T-cell (primary cell): ENCODE measurements at regions not wholly inside any gene's neighbourhood (a gene's known extent, or its start where the extent isn't known, plus 50 kb on each side); places are given as distances from the start of the nearest gene placed in this dataset.

ENCODE experiments used
- ATAC-seq, 4 experiments: fragments of 200-7000 bp in 3 of 4; fragments of 150-1000 bp in 1 of 4; cut with Tn5 transposase; replicated peaks in 1 of 4; 1 replicate in 3 of 4; 2 replicates in 1 of 4; pipeline ENCODE4 v1.10.0; 2021; ENCODE audit warnings: moderate library complexity in 3 of 4, mild to moderate bottlenecking in 2 of 4, moderate number of reproducible peaks in 1 of 4
- CTCF ChIA-PET, 2 donors: fragments of 300-600 bp; sonication (Branson Sonifier 250); formaldehyde crosslinking; loops; one replicate each; lab custom pipeline; 2022; ENCODE audit warnings: antibody characterized with exemption in 2 of 2; lab: Charles Lee
- POLR2A ChIA-PET, 2 donors: fragments of 300-600 bp; sonication (Branson Sonifier 250); formaldehyde crosslinking; loops; one replicate each; lab custom pipeline; 2022; ENCODE audit warnings: antibody characterized with exemption in 2 of 2; lab: Charles Lee
- DNase-seq, 35 experiments: peaks; one replicate each; pipeline versions ENCODE4 v3.0.0 to v3.0.0-alpha.2; 2013 to 2023
- H3K27ac ChIP-seq: one replicate; pipeline ENCODE4 v1.5.1; 2013; ENCODE audit warnings: low read length
- H3K27me3 ChIP-seq, 2 experiments: replicated peaks in 1 of 2; 1 replicate in 1 of 2; 2 replicates in 1 of 2; pipeline versions ENCODE4 v1.6.1 to v1.7.0; 2013; ENCODE audit warnings: low read length in 1 of 2, mixed read lengths in 1 of 2; ENCODE audit not compliant: control insufficient read depth in 2 of 2, insufficient read depth in 2 of 2; ENCODE audit errors: extremely low read depth in 1 of 2
- H3K36me3 ChIP-seq, 2 donors: 1 replicate in 1 of 2; 2 replicates in 1 of 2; pipeline versions ENCODE4 v1.6.1 to v1.7.0; 2013; ENCODE audit warnings: low read length in 1 of 2; ENCODE audit not compliant: control insufficient read depth in 2 of 2, insufficient read depth in 1 of 2; ENCODE audit errors: extremely low read depth in 1 of 2
- H3K4me1 ChIP-seq, 2 experiments: 1 replicate in 1 of 2; 2 replicates in 1 of 2; pipeline versions ENCODE4 v1.6.1 to v1.7.0; 2013; ENCODE audit warnings: low read length in 2 of 2, mixed read lengths in 1 of 2; ENCODE audit not compliant: insufficient read depth in 2 of 2, control insufficient read depth in 1 of 2; ENCODE audit errors: extremely low read depth in 1 of 2
- H3K4me3 ChIP-seq, 2 donors: 1 replicate in 1 of 2; 2 replicates in 1 of 2; pipeline versions ENCODE4 v1.5.1 to v1.7.0; 2013; ENCODE audit warnings: mild to moderate bottlenecking in 2 of 2, low read length in 1 of 2, moderate library complexity in 1 of 2; ENCODE audit not compliant: control insufficient read depth in 1 of 2; ENCODE audit errors: extremely low read depth in 1 of 2
- H3K9me3 ChIP-seq: 2 replicates; pipeline ENCODE4 v1.7.0; 2013
- H3K27ac Mint-ChIP-seq, 2 donors: one replicate each; pipeline ENCODE4 v1.8.0; 2020 to 2021; ENCODE audit warnings: mild to moderate bottlenecking in 2 of 2, mixed read lengths in 2 of 2
- H3K27me3 Mint-ChIP-seq, 2 donors: one replicate each; pipeline ENCODE4 v1.8.0; 2021 to 2022; ENCODE audit warnings: mixed read lengths in 2 of 2
- H3K36me3 Mint-ChIP-seq: one replicate; pipeline ENCODE4 v1.8.0; 2021; ENCODE audit warnings: mixed read lengths
- H3K4me1 Mint-ChIP-seq, 3 donors: one replicate each; pipeline ENCODE4 v1.8.0; 2020 to 2022; ENCODE audit warnings: mixed read lengths in 3 of 3, mild to moderate bottlenecking in 1 of 3
- H3K4me3 Mint-ChIP-seq, 3 donors: one replicate each; pipeline ENCODE4 v1.8.0; 2020 to 2022; ENCODE audit warnings: mild to moderate bottlenecking in 3 of 3, mixed read lengths in 3 of 3, moderate library complexity in 3 of 3
- H3K9me3 Mint-ChIP-seq, 3 donors: one replicate each; pipeline ENCODE4 v1.8.0; 2020 to 2022; ENCODE audit warnings: mixed read lengths in 3 of 3
- WGBS: methylation state at CpG from one replicate; pipeline ENCODE4 v1.1.5; 2013; ENCODE audit warnings: missing lambda C conversion rate; ENCODE audit not compliant: insufficient coverage; 5-methylcytosine and 5-hydroxymethylcytosine counted together

- Mint-ChIP-seq H3K27me3 (no peaks in the 10 kb centered on the region), H3K9me3 (peaks cover 9 to 14% (median 9%) of the 10 kb centered on the region in 3 donors), H3K4me3 (no peak overlapping the region), H3K27ac (no peak overlapping the region), H3K36me3 (no peaks in the 10 kb centered on the region), H3K4me1 (no peaks in the 10 kb centered on the region)
- ChIA-PET POLR2A (no interaction called here), CTCF (no interaction called here)
- DNase-seq (no peak), ATAC-seq (no peak)
- Histone ChIP-seq H3K36me3 (no peaks in the 10 kb centered on the region), H3K9me3 (no peaks in the 10 kb centered on the region), H3K4me1 (no peaks in the 10 kb centered on the region), H3K4me3 (no peak overlapping the region), H3K27me3 (no peaks in the 10 kb centered on the region), H3K27ac (no peak overlapping the region)
- WGBS = no CpG with 5 or more reads among the region's 2 CpGs
Observed at GRCh38 chr2:163417596-163418337, 318.0 kb downstream of the FIGN start.

GRCh38 chr2:163414121-163414520 lies 321.7 kb downstream of the FIGN start:
- Histone ChIP-seq H3K4me1 (no peaks in the 10 kb centered on the region), H3K27me3 (no peaks in the 10 kb centered on the region), H3K36me3 (no peaks in the 10 kb centered on the region), H3K27ac (no peak overlapping the region), H3K4me3 (no peak overlapping the region), H3K9me3 (no peaks in the 10 kb centered on the region)
- Mint-ChIP-seq H3K27me3 (no peaks in the 10 kb centered on the region), H3K9me3 (peaks cover 11 to 15% (median 13%) of the 10 kb centered on the region in 3 donors), H3K4me1 (no peaks in the 10 kb centered on the region), H3K36me3 (no peaks in the 10 kb centered on the region), H3K27ac (no peak overlapping the region), H3K4me3 (no peak overlapping the region)
- POLR2A ChIA-PET = no interaction called here
- ATAC-seq (no peak), DNase-seq (no peak)
- no CpG with 5 or more reads among the region's 3 CpGs for WGBS
- CTCF ChIA-PET = no interaction called here

GRCh38 chr2:163407296-163407695 lies 328.5 kb downstream of the FIGN start:
- H3K4me1 ChIP-seq = no peaks in the 10 kb centered on the region
- H3K4me1 Mint-ChIP-seq = no peaks in the 10 kb centered on the region

GRCh38 chr2:163405298-163405697 lies 330.5 kb downstream of the FIGN start:
- H3K27me3 Mint-ChIP-seq = no peaks in the 10 kb centered on the region

More at GRCh38 chr2:163407296-163407695, 328.5 kb downstream of the FIGN start:
- ATAC-seq = no peak
- Mint-ChIP-seq H3K4me3 (no peak overlapping the region), H3K27me3 (no peaks in the 10 kb centered on the region), H3K9me3 (peaks cover 7 to 12% (median 9%) of the 10 kb centered on the region in 3 donors), H3K27ac (no peak overlapping the region), H3K36me3 (no peaks in the 10 kb centered on the region)
- ChIA-PET CTCF (no interaction called here), POLR2A (no interaction called here)
- 60% methylated on average over 1 of the region's 3 CpGs for WGBS
- Histone ChIP-seq H3K27ac (no peak overlapping the region), H3K27me3 (no peaks in the 10 kb centered on the region), H3K9me3 (no peaks in the 10 kb centered on the region), H3K4me3 (no peak overlapping the region), H3K36me3 (no peaks in the 10 kb centered on the region)
- DNase-seq = no peak

GRCh38 chr2:163401481-163401880 lies 334.3 kb downstream of the FIGN start:
- no peaks in the 10 kb centered on the region for H3K9me3 ChIP-seq
- no peaks in the 10 kb centered on the region for H3K9me3 Mint-ChIP-seq
- WGBS = 82% methylated on average over 2 of the region's 3 CpGs
- H3K4me1 Mint-ChIP-seq = no peaks in the 10 kb centered on the region
- ChIA-PET POLR2A (no interaction called here), CTCF (no interaction called here)
- H3K36me3 Mint-ChIP-seq = no peaks in the 10 kb centered on the region
- no peak overlapping the region for H3K27ac ChIP-seq
- H3K27ac Mint-ChIP-seq = no peak overlapping the region
- DNase-seq (no peak), ATAC-seq (no peak)
- H3K27me3 ChIP-seq = no peaks in the 10 kb centered on the region
- H3K36me3 ChIP-seq = no peaks in the 10 kb centered on the region
- no peaks in the 10 kb centered on the region for H3K27me3 Mint-ChIP-seq
- H3K4me3 ChIP-seq = no peak overlapping the region
- H3K4me1 ChIP-seq = no peaks in the 10 kb centered on the region
- H3K4me3 Mint-ChIP-seq = no peak overlapping the region

More at GRCh38 chr2:163405298-163405697, 330.5 kb downstream of the FIGN start:
- no peaks in the 10 kb centered on the region for H3K4me1 ChIP-seq
- Mint-ChIP-seq H3K36me3 (no peaks in the 10 kb centered on the region), H3K4me1 (no peaks in the 10 kb centered on the region), H3K4me3 (no peak overlapping the region), H3K9me3 (peaks cover 5 to 9% (median 7%) of the 10 kb centered on the region in 3 donors), H3K27ac (no peak overlapping the region)
- H3K36me3 ChIP-seq = no peaks in the 10 kb centered on the region
- no peaks in the 10 kb centered on the region for H3K9me3 ChIP-seq
- DNase-seq (no peak), ATAC-seq (no peak)
- H3K27me3 ChIP-seq = no peaks in the 10 kb centered on the region
- WGBS = 50% methylated on average over 2 of the region's 2 CpGs
- ChIA-PET CTCF (no interaction called here), POLR2A (no interaction called here)
- no peak overlapping the region for H3K4me3 ChIP-seq
- H3K27ac ChIP-seq = no peak overlapping the region

- CTCF ChIA-PET = no interaction called here
Observed at GRCh38 chr2:163397451-163397850, 338.4 kb downstream of the FIGN start.

More at GRCh38 chr2:163397451-163397850, 338.4 kb downstream of the FIGN start:
- Histone ChIP-seq H3K4me3 (no peak overlapping the region), H3K9me3 (no peaks in the 10 kb centered on the region), H3K27ac (no peak overlapping the region), H3K27me3 (no peaks in the 10 kb centered on the region), H3K36me3 (no peaks in the 10 kb centered on the region), H3K4me1 (no peaks in the 10 kb centered on the region)
- POLR2A ChIA-PET = no interaction called here
- Mint-ChIP-seq H3K4me1 (no peaks in the 10 kb centered on the region), H3K36me3 (no peaks in the 10 kb centered on the region), H3K27me3 (no peaks in the 10 kb centered on the region), H3K4me3 (no peak overlapping the region), H3K27ac (no peak overlapping the region), H3K9me3 (peaks cover 0 to 4% (median 4%) of the 10 kb centered on the region in 3 donors)
- DNase-seq (no peak), ATAC-seq (no peak)
- WGBS = 50% methylated on average over 2 of the region's 2 CpGs
